GM19351 (cell line): ENCODE measurements at regions not wholly inside any gene's neighbourhood (a gene's known extent, or its start where the extent isn't known, plus 50 kb on each side); places are given as distances from the start of the nearest gene placed in this dataset.

Experiments
- ATAC-seq: cut with Tn5 transposase; IDR thresholded peaks from one replicate; pipeline ENCODE4 v1.9.1; 2021; ENCODE audit warnings: mild to moderate bottlenecking, moderate library complexity; ENCODE audit not compliant: unreplicated experiment

GRCh38 chrX:45894864-45895645 lies 650.2 kb downstream of the ZNF674 start:
- no peak for ATAC-seq

- no peak for ATAC-seq
Measured at GRCh38 chrX:45889471-45889870, 655.8 kb downstream of the ZNF674 start.

- ATAC-seq: no peak
Measured at GRCh38 chrX:45888518-45888917, 656.7 kb downstream of the ZNF674 start.

GRCh38 chrX:45885931-45886330 lies 659.3 kb downstream of the ZNF674 start:
- ATAC-seq: no peak

- no peak for ATAC-seq
Measured at GRCh38 chrX:45879512-45879911, 665.7 kb downstream of the ZNF674 start.

GRCh38 chrX:45876206-45876605 lies 669.0 kb downstream of the ZNF674 start:
- no peak for ATAC-seq

- no peak for ATAC-seq
Measured at GRCh38 chrX:45873781-45874180, 671.4 kb downstream of the ZNF674 start.

- ATAC-seq: no peak
Measured at GRCh38 chrX:45872480-45872879, 671.8 kb upstream of the DIPK2B start.

- ATAC-seq: no peak
Measured at GRCh38 chrX:45868425-45868824, 667.7 kb upstream of the DIPK2B start.

- no peak for ATAC-seq
Measured at GRCh38 chrX:45862801-45863200, 662.1 kb upstream of the DIPK2B start.

- ATAC-seq: no peak
Measured at GRCh38 chrX:45860450-45860849, 659.8 kb upstream of the DIPK2B start.

GRCh38 chrX:45859407-45859806 lies 658.7 kb upstream of the DIPK2B start:
- ATAC-seq: no peak

- ATAC-seq: no peak
Measured at GRCh38 chrX:45852884-45853283, 652.2 kb upstream of the DIPK2B start.

- no peak for ATAC-seq
Measured at GRCh38 chrX:45851434-45851991, 650.8 kb upstream of the DIPK2B start.

- no peak for ATAC-seq
Measured at GRCh38 chrX:45850775-45851433, 650.2 kb upstream of the DIPK2B start.

- no peak for ATAC-seq
Measured at GRCh38 chrX:45850197-45850774, 649.6 kb upstream of the DIPK2B start.

- no peak for ATAC-seq
Measured at GRCh38 chrX:45849261-45849862, 648.7 kb upstream of the DIPK2B start.

- no peak for ATAC-seq
Measured at GRCh38 chrX:45847961-45848360, 647.3 kb upstream of the DIPK2B start.

GRCh38 chrX:45846328-45846727 lies 645.7 kb upstream of the DIPK2B start:
- ATAC-seq: no peak

- ATAC-seq: no peak
Measured at GRCh38 chrX:45845142-45845541, 644.5 kb upstream of the DIPK2B start.

GRCh38 chrX:45843518-45843917 lies 642.8 kb upstream of the DIPK2B start:
- ATAC-seq: peak; percentile 57
